Loucy (cell line): ENCODE measurements at regions not wholly inside any gene's neighbourhood (a gene's known extent, or its start where the extent isn't known, plus 50 kb on each side); places are given as distances from the start of the nearest gene placed in this dataset.

Source experiments
- H2AFZ ChIP-seq: fragments of 200-600 bp; sonication (generic); 2 replicates; pipeline ENCODE4 v1.6.0; 2016; ENCODE audit warnings: antibody characterized with exemption, mild to moderate bottlenecking, low read length, moderate library complexity
- H3F3A ChIP-seq: fragments of 200-600 bp; 2 replicates; pipeline ENCODE4 v1.6.0; 2016; ENCODE audit warnings: antibody characterized with exemption, low read depth, mild to moderate bottlenecking
- H3K27me3 ChIP-seq: fragments of 200-600 bp; sonication (generic); 2 replicates; pipeline ENCODE4 v1.6.1; 2014; ENCODE audit warnings: low read length, mild to moderate bottlenecking; ENCODE audit not compliant: insufficient read depth, poor library complexity, severe bottlenecking
- H3K36me3 ChIP-seq: fragments of 200-600 bp; sonication (generic); 2 replicates; pipeline ENCODE4 v1.6.1; 2016; ENCODE audit warnings: low read length; ENCODE audit not compliant: insufficient read depth
- H3K4me1 ChIP-seq: fragments of 200-600 bp; sonication (generic); 2 replicates; pipeline ENCODE4 v1.5.1; 2014; ENCODE audit warnings: low read length, mild to moderate bottlenecking; ENCODE audit not compliant: insufficient read depth, poor library complexity, severe bottlenecking
- H3K4me2 ChIP-seq: fragments of 200-600 bp; sonication (generic); 2 replicates; pipeline ENCODE4 v1.6.0; 2014; ENCODE audit warnings: antibody characterized with exemption, low read length, low read depth, mild to moderate bottlenecking; ENCODE audit not compliant: poor library complexity, severe bottlenecking
- H3K4me3 ChIP-seq: fragments of 200-600 bp; sonication (generic); 2 replicates; pipeline ENCODE4 v1.5.1; 2014; ENCODE audit warnings: low read length, mild to moderate bottlenecking, mixed read lengths; ENCODE audit not compliant: poor library complexity, severe bottlenecking
- H3K79me2 ChIP-seq: fragments of 200-600 bp; sonication (generic); 2 replicates; pipeline ENCODE4 v1.6.1; 2014; ENCODE audit warnings: low read length; ENCODE audit not compliant: insufficient read depth
- H3K9ac ChIP-seq: fragments of 200-600 bp; sonication (generic); 2 replicates; pipeline ENCODE4 v1.6.0; 2014; ENCODE audit warnings: mild to moderate bottlenecking, low read depth, low read length, moderate library complexity; ENCODE audit not compliant: poor library complexity, severe bottlenecking
- H3K9me2 ChIP-seq: fragments of 200-600 bp; sonication (generic); replicated peaks from 2 replicates; pipeline ENCODE4 v1.6.1; 2016; ENCODE audit warnings: low read depth, low read length, mixed read lengths
- H3K9me3 ChIP-seq: fragments of 200-600 bp; sonication (generic); 2 replicates; pipeline ENCODE4 v1.6.1; 2014; ENCODE audit warnings: mild to moderate bottlenecking, antibody characterized with exemption, low read length, low read depth; ENCODE audit not compliant: insufficient read depth
- H4K20me1 ChIP-seq: fragments of 200-600 bp; sonication (generic); 2 replicates; pipeline ENCODE4 v1.6.0; 2014; ENCODE audit warnings: antibody characterized with exemption, low read length, mild to moderate bottlenecking; ENCODE audit not compliant: insufficient read depth, poor library complexity, severe bottlenecking
- CTCF ChIP-seq: fragments of 200-600 bp; sonication (generic); conservative IDR thresholded peaks from 2 replicates; pipeline ENCODE4 v1.5.1; 2014; ENCODE audit warnings: mild to moderate bottlenecking, antibody characterized with exemption, low read length
- EZH2phosphoT487 ChIP-seq: fragments of 200-600 bp; IDR thresholded peaks from 2 replicates; pipeline ENCODE4 v1.6.1; 2018; ENCODE audit warnings: antibody characterized with exemption, mild to moderate bottlenecking, moderate library complexity, borderline replicate concordance

- Histone ChIP-seq H3K27me3 (no peaks in the 10 kb centered on the region), H3K79me2 (no peaks in the 10 kb centered on the region), H3K4me2 (no peak overlapping the region), H3K4me1 (no peaks in the 10 kb centered on the region), H4K20me1 (no peaks in the 10 kb centered on the region), H3F3A (no peaks in the 10 kb centered on the region), H3K9me3 (no peaks in the 10 kb centered on the region), H2AFZ (no peak overlapping the region), H3K36me3 (no peaks in the 10 kb centered on the region), H3K9ac (no peak overlapping the region), H3K4me3 (no peak overlapping the region), H3K9me2 (no peaks in the 10 kb centered on the region)
- TF ChIP-seq EZH2phosphoT487 (no peak), CTCF (no peak)
These were observed 572.5 kb upstream of the RGMB start for GRCh38 chr5:98200726-98201541.

GRCh38 chr5:98204798-98205197, 568.7 kb upstream of the RGMB start:
- Histone ChIP-seq H3K36me3 (no peaks in the 10 kb centered on the region), H3K9me2 (no peaks in the 10 kb centered on the region), H3K9me3 (no peaks in the 10 kb centered on the region), H3K4me1 (no peaks in the 10 kb centered on the region), H3K79me2 (no peaks in the 10 kb centered on the region), H3K9ac (no peak overlapping the region), H3F3A (no peaks in the 10 kb centered on the region), H2AFZ (no peak overlapping the region), H3K4me2 (no peak overlapping the region), H3K27me3 (no peaks in the 10 kb centered on the region), H4K20me1 (no peaks in the 10 kb centered on the region), H3K4me3 (no peak overlapping the region)
- TF ChIP-seq EZH2phosphoT487 (no peak), CTCF (no peak)

GRCh38 chr5:98205691-98206461, 567.6 kb upstream of the RGMB start:
- no peak overlapping the region for H3K9ac ChIP-seq
- no peaks in the 10 kb centered on the region for H3K79me2 ChIP-seq
- H3F3A ChIP-seq = no peaks in the 10 kb centered on the region
- no peaks in the 10 kb centered on the region for H3K9me3 ChIP-seq
- no peaks in the 10 kb centered on the region for H3K36me3 ChIP-seq
- H4K20me1 ChIP-seq = no peaks in the 10 kb centered on the region
- no peak for TF ChIP-seq CTCF
- no peak for TF ChIP-seq EZH2phosphoT487
- no peak overlapping the region for H3K4me3 ChIP-seq
- no peaks in the 10 kb centered on the region for H3K4me1 ChIP-seq
- H2AFZ ChIP-seq = no peak overlapping the region
- no peaks in the 10 kb centered on the region for H3K9me2 ChIP-seq
- no peaks in the 10 kb centered on the region for H3K27me3 ChIP-seq
- H3K4me2 ChIP-seq = no peak overlapping the region
